Activated naive CD8-positive, alpha-beta T cell treated with anti-CD3 and anti-CD28 coated beads for 36 hours (primary cell): ENCODE measurements at regions not wholly inside any gene's neighbourhood (a gene's known extent, or its start where the extent isn't known, plus 50 kb on each side); places are given as distances from the start of the nearest gene placed in this dataset.

ENCODE experiments used
- DNase-seq: peaks from one replicate; pipeline ENCODE4 v3.0.0; 2021
- H3K27ac Mint-ChIP-seq: one replicate; pipeline ENCODE4 v1.8.0; 2022; ENCODE audit warnings: mild to moderate bottlenecking, moderate library complexity, mixed read lengths
- H3K27me3 Mint-ChIP-seq: one replicate; pipeline ENCODE4 v1.8.0; 2022; ENCODE audit warnings: mild to moderate bottlenecking, mixed read lengths
- H3K36me3 Mint-ChIP-seq: one replicate; pipeline ENCODE4 v1.8.0; 2021; ENCODE audit warnings: mild to moderate bottlenecking, mixed read lengths
- H3K4me1 Mint-ChIP-seq: one replicate; pipeline ENCODE4 v1.8.0; 2021; ENCODE audit warnings: mixed read lengths
- H3K4me3 Mint-ChIP-seq: one replicate; pipeline ENCODE4 v1.8.0; 2022; ENCODE audit warnings: mild to moderate bottlenecking, moderate library complexity, mixed read lengths
- H3K9me3 Mint-ChIP-seq: one replicate; pipeline ENCODE4 v1.8.0; 2022; ENCODE audit warnings: mixed read lengths

GRCh38 chr15:46222826-46223225 is 588.0 kb downstream of the SQOR start:
- no peak for DNase-seq
- no peak overlapping the region for H3K4me3 Mint-ChIP-seq
- H3K27me3 Mint-ChIP-seq: no peaks in the 10 kb centered on the region
- no peak overlapping the region for H3K27ac Mint-ChIP-seq
- no peaks in the 10 kb centered on the region for H3K4me1 Mint-ChIP-seq
- H3K9me3 Mint-ChIP-seq: no peaks in the 10 kb centered on the region
- H3K36me3 Mint-ChIP-seq: no peaks in the 10 kb centered on the region

GRCh38 chr15:46229263-46229662 is 594.4 kb downstream of the SQOR start:
- Mint-ChIP-seq H3K36me3 (no peaks in the 10 kb centered on the region), H3K27me3 (peaks cover 7% of the 10 kb centered on the region), H3K4me3 (no peak overlapping the region), H3K9me3 (no peaks in the 10 kb centered on the region), H3K27ac (no peak overlapping the region), H3K4me1 (no peaks in the 10 kb centered on the region)
- no peak for DNase-seq

GRCh38 chr15:46231786-46232185 is 597.0 kb downstream of the SQOR start:
- no peak for DNase-seq
- no peaks in the 10 kb centered on the region for H3K4me1 Mint-ChIP-seq
- peaks cover 7% of the 10 kb centered on the region for H3K27me3 Mint-ChIP-seq
- H3K27ac Mint-ChIP-seq: no peak overlapping the region
- no peaks in the 10 kb centered on the region for H3K36me3 Mint-ChIP-seq
- no peak overlapping the region for H3K4me3 Mint-ChIP-seq
- H3K9me3 Mint-ChIP-seq: no peaks in the 10 kb centered on the region

GRCh38 chr15:46232471-46232870 is 597.6 kb downstream of the SQOR start:
- Mint-ChIP-seq H3K27me3 (peaks cover 7% of the 10 kb centered on the region), H3K4me3 (no peak overlapping the region), H3K36me3 (no peaks in the 10 kb centered on the region), H3K4me1 (no peaks in the 10 kb centered on the region), H3K27ac (no peak overlapping the region), H3K9me3 (no peaks in the 10 kb centered on the region)
- DNase-seq: no peak

GRCh38 chr15:46242935-46243334 is 608.1 kb downstream of the SQOR start:
- no peak overlapping the region for H3K4me3 Mint-ChIP-seq
- DNase-seq: no peak
- no peaks in the 10 kb centered on the region for H3K9me3 Mint-ChIP-seq
- no peaks in the 10 kb centered on the region for H3K36me3 Mint-ChIP-seq
- H3K27me3 Mint-ChIP-seq: no peaks in the 10 kb centered on the region
- H3K27ac Mint-ChIP-seq: no peak overlapping the region
- no peaks in the 10 kb centered on the region for H3K4me1 Mint-ChIP-seq

- Mint-ChIP-seq H3K27me3 (no peaks in the 10 kb centered on the region), H3K27ac (no peak overlapping the region), H3K9me3 (peaks cover 2% of the 10 kb centered on the region), H3K4me1 (no peaks in the 10 kb centered on the region), H3K4me3 (no peak overlapping the region), H3K36me3 (no peaks in the 10 kb centered on the region)
- no peak for DNase-seq
Observed at GRCh38 chr15:46251903-46252302, 617.1 kb downstream of the SQOR start.

- Mint-ChIP-seq H3K27me3 (no peaks in the 10 kb centered on the region), H3K36me3 (no peaks in the 10 kb centered on the region), H3K4me3 (no peak overlapping the region), H3K9me3 (peaks cover 7% of the 10 kb centered on the region), H3K4me1 (no peaks in the 10 kb centered on the region), H3K27ac (no peak overlapping the region)
- DNase-seq: no peak
Observed at GRCh38 chr15:46258056-46258455, 623.2 kb downstream of the SQOR start.

- Mint-ChIP-seq H3K4me1 (no peaks in the 10 kb centered on the region), H3K36me3 (no peaks in the 10 kb centered on the region), H3K4me3 (no peak overlapping the region), H3K27ac (no peak overlapping the region), H3K9me3 (peaks cover 8% of the 10 kb centered on the region), H3K27me3 (no peaks in the 10 kb centered on the region)
- no peak for DNase-seq
Observed at GRCh38 chr15:46260937-46261336, 626.1 kb downstream of the SQOR start.

- DNase-seq: no peak
- no peaks in the 10 kb centered on the region for H3K4me1 Mint-ChIP-seq
- H3K27ac Mint-ChIP-seq: no peak overlapping the region
- H3K4me3 Mint-ChIP-seq: no peak overlapping the region
- H3K9me3 Mint-ChIP-seq: peaks cover 2% of the 10 kb centered on the region
- H3K27me3 Mint-ChIP-seq: no peaks in the 10 kb centered on the region
- H3K36me3 Mint-ChIP-seq: no peaks in the 10 kb centered on the region
Observed at GRCh38 chr15:46265664-46266347, 631.0 kb downstream of the SQOR start.

GRCh38 chr15:46266661-46267060 is 631.8 kb downstream of the SQOR start:
- no peaks in the 10 kb centered on the region for H3K4me1 Mint-ChIP-seq
- H3K9me3 Mint-ChIP-seq: peaks cover 2% of the 10 kb centered on the region
- no peaks in the 10 kb centered on the region for H3K36me3 Mint-ChIP-seq
- DNase-seq: no peak
- H3K27me3 Mint-ChIP-seq: no peaks in the 10 kb centered on the region
- no peak overlapping the region for H3K27ac Mint-ChIP-seq
- no peak overlapping the region for H3K4me3 Mint-ChIP-seq

- no peak for DNase-seq
- Mint-ChIP-seq H3K4me3 (no peak overlapping the region), H3K36me3 (no peaks in the 10 kb centered on the region), H3K9me3 (no peaks in the 10 kb centered on the region), H3K27me3 (peaks cover 5% of the 10 kb centered on the region), H3K4me1 (no peaks in the 10 kb centered on the region), H3K27ac (no peak overlapping the region)
Observed at GRCh38 chr15:46270481-46271147, 635.8 kb downstream of the SQOR start.

GRCh38 chr15:46275701-46276100 is 640.9 kb downstream of the SQOR start:
- no peaks in the 10 kb centered on the region for H3K9me3 Mint-ChIP-seq
- no peaks in the 10 kb centered on the region for H3K4me1 Mint-ChIP-seq
- no peak for DNase-seq
- H3K36me3 Mint-ChIP-seq: no peaks in the 10 kb centered on the region
- H3K27me3 Mint-ChIP-seq: peaks cover 5% of the 10 kb centered on the region
- no peak overlapping the region for H3K4me3 Mint-ChIP-seq
- no peak overlapping the region for H3K27ac Mint-ChIP-seq

- Mint-ChIP-seq H3K36me3 (no peaks in the 10 kb centered on the region), H3K9me3 (no peaks in the 10 kb centered on the region), H3K27ac (no peak overlapping the region), H3K4me1 (no peaks in the 10 kb centered on the region), H3K4me3 (no peak overlapping the region), H3K27me3 (peaks cover 5% of the 10 kb centered on the region)
- DNase-seq: no peak
Observed at GRCh38 chr15:46277451-46277850, 642.6 kb downstream of the SQOR start.

GRCh38 chr15:46278062-46278461 is 643.2 kb downstream of the SQOR start:
- Mint-ChIP-seq H3K9me3 (no peaks in the 10 kb centered on the region), H3K4me1 (no peaks in the 10 kb centered on the region), H3K36me3 (no peaks in the 10 kb centered on the region), H3K27ac (no peak overlapping the region), H3K27me3 (no peaks in the 10 kb centered on the region), H3K4me3 (no peak overlapping the region)
- no peak for DNase-seq

GRCh38 chr15:46278486-46279090 is 643.8 kb downstream of the SQOR start:
- Mint-ChIP-seq H3K4me3 (no peak overlapping the region), H3K4me1 (no peaks in the 10 kb centered on the region), H3K36me3 (no peaks in the 10 kb centered on the region), H3K9me3 (no peaks in the 10 kb centered on the region), H3K27me3 (no peaks in the 10 kb centered on the region), H3K27ac (no peak overlapping the region)
- DNase-seq: no peak
